ENCODE measurements at regions not wholly inside any gene's neighbourhood (a gene's known extent, or its start where the extent isn't known, plus 50 kb on each side); places are given as distances from the start of the nearest gene placed in this dataset.

DNA sequence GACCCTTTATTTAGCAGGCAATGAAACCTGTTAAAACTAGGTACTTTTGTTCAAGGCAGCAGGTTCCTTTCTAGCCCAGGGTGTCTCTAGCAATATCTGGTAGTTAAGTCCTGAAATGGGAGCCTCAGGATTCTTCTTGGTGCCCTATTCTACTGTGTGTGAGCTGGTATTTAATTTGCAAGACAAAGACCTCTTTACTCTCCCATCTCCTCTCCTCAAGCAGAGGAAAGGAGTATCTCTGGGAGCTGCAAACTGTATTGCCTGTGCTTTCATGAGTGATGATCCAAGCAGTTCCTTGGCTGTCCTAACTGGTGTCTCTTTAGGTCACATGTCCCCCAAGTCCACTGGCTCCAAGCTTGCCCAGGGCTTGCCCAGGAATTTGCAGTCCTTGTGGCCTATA, 188.2 kb downstream of the SI start:
- BruUV-seq (replicated peaks), result no TSS peak
- CTCF ChIA-PET, result no interaction called here

More for the DNA sequence above, 188.2 kb downstream of the SI start:
- Histone ChIP-seq H2AFZ (ENCODE audit: low read depth, low read length) (no peak overlapping the region), H3K9me1 (replicated peaks; ENCODE audit: control insufficient read depth, extremely low read depth, insufficient read depth, low read length) (no peaks in the 10 kb centered on the region), H3K27ac (ENCODE audit: insufficient read depth, low read depth, low read length) (no peak overlapping the region), H3K4me2 (ENCODE audit: insufficient read depth, low read length) (no peak overlapping the region), H3K4me1 (ENCODE audit: control insufficient read depth, extremely low read depth, insufficient read depth, low read length) (no peaks in the 10 kb centered on the region), H4K20me1 (replicated peaks; ENCODE audit: control insufficient read depth, extremely low read depth, insufficient read depth, low read length) (no peaks in the 10 kb centered on the region), H3K4me3 (replicated peaks in 1 of 3; ENCODE audit: insufficient read depth in 1 of 3, low read depth in 1 of 3, low read length in 3 of 3) (no peak overlapping the region), H3K36me3 (ENCODE audit: control insufficient read depth in 2 of 2, extremely low read depth in 1 of 2, insufficient read depth in 2 of 2, low read length in 2 of 2) (no peaks in the 10 kb centered on the region), H3K79me2 (ENCODE audit: control insufficient read depth, insufficient read depth, low read length) (no peaks in the 10 kb centered on the region), H3K9me3 (replicated peaks; ENCODE audit: control insufficient read depth, insufficient read depth, low read length) (peaks cover 6% of the 10 kb centered on the region), H3K27me3 (ENCODE audit: control insufficient read depth in 2 of 2, insufficient read depth in 2 of 2, low read length in 2 of 2) (no peaks in the 10 kb centered on the region), H3K9ac (replicated peaks; ENCODE audit: extremely low read depth, insufficient read depth, low read length) (no peak overlapping the region)
- intact Hi-C loops (cut with micrococcal nuclease) (no loop called here), dilution Hi-C loops (cut with MboI; ENCODE audit: extremely low pct_ligation_motif_present, low sequenced_read_pairs) (no loop called here)
- FAIRE-seq (no peak), DNase-seq (ENCODE audit: low read depth, low spot score) (no peak)
- no peak for TF ChIP-seq FOS (IDR thresholded peaks at IDR 0.05; ENCODE audit: borderline replicate concordance, insufficient read depth, low read length)
- no peak for TF ChIP-seq GATA2 (IDR thresholded peaks at IDR 0.05; ENCODE audit: insufficient read depth, insufficient read length, low read depth, low read length)
- no peak for TF ChIP-seq POLR2AphosphoS5 (IDR thresholded peaks at IDR 0.05; ENCODE audit: insufficient read depth, low read depth, low read length)
- TF ChIP-seq, protein P1, sequence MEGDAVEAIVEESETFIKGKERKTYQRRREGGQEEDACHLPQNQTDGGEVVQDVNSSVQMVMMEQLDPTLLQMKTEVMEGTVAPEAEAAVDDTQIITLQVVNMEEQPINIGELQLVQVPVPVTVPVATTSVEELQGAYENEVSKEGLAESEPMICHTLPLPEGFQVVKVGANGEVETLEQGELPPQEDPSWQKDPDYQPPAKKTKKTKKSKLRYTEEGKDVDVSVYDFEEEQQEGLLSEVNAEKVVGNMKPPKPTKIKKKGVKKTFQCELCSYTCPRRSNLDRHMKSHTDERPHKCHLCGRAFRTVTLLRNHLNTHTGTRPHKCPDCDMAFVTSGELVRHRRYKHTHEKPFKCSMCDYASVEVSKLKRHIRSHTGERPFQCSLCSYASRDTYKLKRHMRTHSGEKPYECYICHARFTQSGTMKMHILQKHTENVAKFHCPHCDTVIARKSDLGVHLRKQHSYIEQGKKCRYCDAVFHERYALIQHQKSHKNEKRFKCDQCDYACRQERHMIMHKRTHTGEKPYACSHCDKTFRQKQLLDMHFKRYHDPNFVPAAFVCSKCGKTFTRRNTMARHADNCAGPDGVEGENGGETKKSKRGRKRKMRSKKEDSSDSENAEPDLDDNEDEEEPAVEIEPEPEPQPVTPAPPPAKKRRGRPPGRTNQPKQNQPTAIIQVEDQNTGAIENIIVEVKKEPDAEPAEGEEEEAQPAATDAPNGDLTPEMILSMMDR (IDR thresholded peaks at IDR 0.05; ENCODE audit: extremely low read depth in 1 of 2, insufficient read depth in 1 of 2, low read depth in 1 of 2, low read length in 2 of 2), result no peak
- no peak for TF ChIP-seq POLR2A (IDR thresholded peaks at IDR 0.05; ENCODE audit: low read depth, low read length)
- no peak for TF ChIP-seq EZH2 (IDR thresholded peaks at IDR 0.05; ENCODE audit: borderline replicate concordance, low read depth, low read length, severe bottlenecking)
- TF ChIP-seq JUN (IDR thresholded peaks at IDR 0.05; ENCODE audit: borderline replicate concordance, insufficient read depth, insufficient read length, low read depth), result no peak
- no peak for TF ChIP-seq MYC (IDR thresholded peaks at IDR 0.05; ENCODE audit: low read depth, low read length)
- TF ChIP-seq, protein P2, sequence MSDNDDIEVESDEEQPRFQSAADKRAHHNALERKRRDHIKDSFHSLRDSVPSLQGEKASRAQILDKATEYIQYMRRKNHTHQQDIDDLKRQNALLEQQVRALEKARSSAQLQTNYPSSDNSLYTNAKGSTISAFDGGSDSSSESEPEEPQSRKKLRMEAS (IDR thresholded peaks at IDR 0.05; ENCODE audit: insufficient read depth, insufficient read length), result no peak
- POLR2A ChIA-PET, result no interaction called here

All from endothelial cell of umbilical vein (primary cell).